IPS-18a (cell line): ENCODE measurements at regions not wholly inside any gene's neighbourhood (a gene's known extent, or its start where the extent isn't known, plus 50 kb on each side); places are given as distances from the start of the nearest gene placed in this dataset.

ENCODE experiments used
- H3K27ac ChIP-seq: one replicate; pipeline ENCODE4 v1.5.1; 2013; ENCODE audit warnings: low read length
- H3K27me3 ChIP-seq: one replicate; pipeline ENCODE4 v1.6.1; 2013; ENCODE audit warnings: mild to moderate bottlenecking, low read length; ENCODE audit not compliant: control insufficient read depth, insufficient read depth
- H3K36me3 ChIP-seq: one replicate; pipeline ENCODE4 v1.6.1; 2013; ENCODE audit warnings: low read depth, low read length; ENCODE audit not compliant: control insufficient read depth
- H3K4me1 ChIP-seq: one replicate; pipeline ENCODE4 v1.6.1; 2013; ENCODE audit warnings: low read depth, low read length; ENCODE audit not compliant: control insufficient read depth
- H3K4me3 ChIP-seq: one replicate; pipeline ENCODE4 v1.5.1; 2013; ENCODE audit warnings: low read length
- H3K9ac ChIP-seq: one replicate; pipeline ENCODE4 v1.6.1; 2013; ENCODE audit warnings: mild to moderate bottlenecking, low read length, moderate library complexity
- H3K9me3 ChIP-seq: one replicate; pipeline ENCODE4 v1.6.1; 2013; ENCODE audit warnings: low read depth, low read length; ENCODE audit not compliant: control insufficient read depth

- Histone ChIP-seq H3K27ac (no peak overlapping the region), H3K27me3 (peaks cover 93% of the 10 kb centered on the region), H3K36me3 (no peaks in the 10 kb centered on the region), H3K4me1 (peaks cover 26% of the 10 kb centered on the region), H3K9me3 (peaks cover 3% of the 10 kb centered on the region), H3K4me3 (peak overlapping the region; percentile 66), H3K9ac (peak overlapping the region; percentile 80)
Measured at GRCh38 chr17:81345228-81346089, 49.8 kb upstream of the BAHCC1 start.
